GM21825 (cell line): ENCODE measurements at regions not wholly inside any gene's neighbourhood (a gene's known extent, or its start where the extent isn't known, plus 50 kb on each side); places are given as distances from the start of the nearest gene placed in this dataset.
A peak's percentile ranks its signal among the peaks of the same experiment; 100 is the strongest.

Experiments used
- ATAC-seq: cut with Tn5 transposase; IDR thresholded peaks from one replicate; pipeline ENCODE4 v1.9.1; 2021; ENCODE audit warnings: mild to moderate bottlenecking, moderate library complexity; ENCODE audit not compliant: unreplicated experiment

GRCh38 chr13:106919638-106920037 is 351.7 kb upstream of the ARGLU1 start:
- no peak for ATAC-seq

- no peak for ATAC-seq
Observed at GRCh38 chr13:106919133-106919532, 351.2 kb upstream of the ARGLU1 start.

DNA sequence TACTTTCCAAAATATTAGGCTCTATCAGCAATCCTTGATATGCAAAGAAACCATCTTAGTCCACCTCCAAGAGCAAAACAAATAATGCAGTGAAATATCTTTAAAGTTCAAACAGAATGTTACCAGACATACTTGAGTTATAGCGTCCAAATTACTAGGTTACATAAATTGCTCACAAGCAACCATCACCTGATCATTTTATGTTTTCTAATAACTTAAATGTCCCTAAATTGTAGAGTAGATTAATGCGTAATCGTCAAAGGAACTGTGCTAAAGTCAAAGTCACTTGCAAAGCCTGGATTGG is 350.6 kb upstream of the ARGLU1 start:
- no peak for ATAC-seq

GRCh38 chr13:106917673-106918556 is 350.0 kb upstream of the ARGLU1 start:
- ATAC-seq: peak; percentile 96

- no peak for ATAC-seq
Observed at GRCh38 chr13:106917024-106917571, 349.2 kb upstream of the ARGLU1 start.

DNA sequence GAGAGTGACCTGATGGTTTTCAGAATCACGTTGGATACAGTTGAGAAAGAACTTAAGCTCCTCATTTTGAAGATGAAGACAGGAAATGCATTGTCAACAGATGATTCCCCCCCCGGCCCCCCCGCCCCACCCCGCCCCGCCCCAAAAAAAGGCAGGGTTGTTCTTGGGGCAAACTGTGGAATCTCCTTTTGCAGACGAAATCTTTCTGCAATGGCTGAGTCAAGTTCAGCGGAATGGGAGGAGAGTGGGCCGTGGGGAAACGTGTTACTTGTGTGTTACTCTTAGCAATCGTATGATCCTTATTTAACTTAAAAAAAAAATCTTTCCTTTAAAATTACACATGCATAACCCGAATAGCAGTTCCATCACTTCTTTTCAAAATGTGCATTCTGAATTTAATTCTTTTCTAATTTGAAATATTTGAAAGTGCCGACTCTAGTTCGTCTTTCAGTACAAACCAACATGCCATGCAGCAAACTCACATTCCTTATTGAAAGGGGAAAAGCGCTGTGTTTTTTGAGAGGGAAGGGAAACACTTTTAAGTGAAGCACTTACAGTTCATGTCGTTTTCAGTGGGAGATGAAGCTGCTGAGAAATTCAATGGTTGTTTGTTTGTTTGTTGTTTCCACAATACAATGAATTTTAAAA is 348.5 kb upstream of the ARGLU1 start:
- ATAC-seq: no peak

- ATAC-seq: no peak
Observed at GRCh38 chr13:106915146-106915545, 347.2 kb upstream of the ARGLU1 start.

DNA sequence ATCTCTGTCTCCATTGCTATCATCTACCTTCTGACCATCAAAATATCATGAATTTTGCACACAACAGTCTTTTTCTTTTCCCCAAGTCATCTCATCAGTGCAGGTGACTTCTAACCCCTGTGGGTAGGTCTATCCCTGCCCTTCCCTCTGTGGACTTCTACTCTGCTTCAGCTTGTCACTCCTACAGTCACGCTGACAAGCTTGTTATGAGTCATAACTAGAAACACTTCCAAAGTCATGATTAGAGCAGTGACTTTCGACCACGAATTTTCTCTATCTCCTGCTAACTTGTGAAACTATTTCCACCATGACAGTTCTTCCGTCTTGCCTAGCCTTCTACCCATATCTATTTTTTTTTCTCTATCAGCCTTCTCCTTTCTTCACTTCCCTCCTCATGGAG is 343.7 kb upstream of the ARGLU1 start:
- no peak for ATAC-seq

- ATAC-seq: no peak
Observed at GRCh38 chr13:106911020-106911419, 343.1 kb upstream of the ARGLU1 start.

DNA sequence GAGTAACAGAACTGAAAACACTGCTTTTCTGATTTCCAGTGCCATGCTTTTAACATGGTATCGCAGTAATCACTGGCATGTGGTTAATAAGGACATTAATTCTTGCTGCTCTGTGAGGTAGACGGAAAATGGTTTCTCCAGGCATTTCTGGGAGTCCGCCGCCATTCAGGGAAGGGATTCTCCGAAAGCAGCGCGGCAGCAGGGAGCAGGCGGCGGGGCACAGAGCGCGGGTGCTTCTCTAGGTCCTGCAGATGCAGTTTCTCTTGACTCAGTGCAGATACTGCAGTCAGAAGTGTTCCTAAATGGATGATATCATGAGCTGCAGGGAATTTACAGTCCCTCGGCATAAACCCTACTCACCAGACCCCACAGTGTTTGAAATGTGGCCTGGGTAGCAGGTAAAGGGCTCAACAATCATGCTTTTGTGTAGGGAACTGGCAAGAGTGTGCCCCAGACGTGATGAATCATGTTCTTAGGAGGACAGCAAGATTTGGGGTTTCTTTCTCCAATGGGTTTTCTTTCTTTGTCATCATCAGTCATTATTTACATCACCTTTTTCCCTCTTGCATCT is 338.6 kb upstream of the ARGLU1 start:
- ATAC-seq: no peak

GRCh38 chr13:106905380-106906162 is 337.6 kb upstream of the ARGLU1 start:
- ATAC-seq: no peak

GRCh38 chr13:106899442-106899841 is 331.5 kb upstream of the ARGLU1 start:
- ATAC-seq: no peak

DNA sequence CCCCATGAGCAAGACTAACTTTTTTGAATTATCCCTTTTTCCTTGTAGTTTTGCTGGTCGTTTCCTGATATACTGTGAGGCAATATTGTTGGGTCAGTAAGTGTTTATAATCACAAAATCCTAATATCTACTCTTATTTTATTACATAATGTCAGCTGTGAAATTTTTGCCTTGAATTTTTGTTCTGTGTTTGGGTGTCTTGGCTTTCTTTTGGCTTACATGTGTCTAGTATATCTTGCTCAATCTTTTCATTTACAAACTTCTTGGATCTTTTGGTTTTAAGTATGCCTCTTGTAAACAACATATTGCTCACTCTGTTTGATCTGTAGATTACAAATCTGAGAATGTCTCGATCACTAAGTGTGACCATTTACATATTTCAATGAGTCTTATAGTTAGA is 330.3 kb upstream of the ARGLU1 start:
- no peak for ATAC-seq

- no peak for ATAC-seq
Observed at GRCh38 chr13:106888148-106888547, 320.2 kb upstream of the ARGLU1 start.

GRCh38 chr13:106887686-106888085 is 319.7 kb upstream of the ARGLU1 start:
- no peak for ATAC-seq

GRCh38 chr13:106883976-106884375 is 316.0 kb upstream of the ARGLU1 start:
- ATAC-seq: no peak

DNA sequence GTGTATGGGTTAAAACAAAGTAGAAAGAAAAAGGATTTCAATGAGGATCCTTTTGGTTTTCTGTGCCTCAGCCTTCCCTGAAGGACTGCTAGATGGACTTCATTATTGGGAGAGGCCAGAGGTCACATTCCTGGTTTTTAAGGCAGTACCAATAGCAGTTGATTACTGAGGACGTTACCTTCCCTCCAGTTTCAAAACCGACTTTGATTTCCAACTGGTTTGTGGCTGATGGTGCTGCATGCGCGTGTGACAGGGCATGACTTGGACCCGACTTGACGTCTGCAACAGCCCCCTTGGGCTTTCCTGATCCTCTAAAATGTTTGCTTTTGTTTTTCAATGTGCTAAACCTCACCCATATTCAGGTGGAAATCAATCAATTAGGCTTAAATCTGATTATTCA is 314.3 kb upstream of the ARGLU1 start:
- no peak for ATAC-seq

- ATAC-seq: no peak
Observed at GRCh38 chr13:106879806-106880205, 311.9 kb upstream of the ARGLU1 start.

- ATAC-seq: no peak
Observed at GRCh38 chr13:106874323-106874722, 306.4 kb upstream of the ARGLU1 start.

GRCh38 chr13:106873810-106874209 is 305.9 kb upstream of the ARGLU1 start:
- ATAC-seq: no peak

DNA sequence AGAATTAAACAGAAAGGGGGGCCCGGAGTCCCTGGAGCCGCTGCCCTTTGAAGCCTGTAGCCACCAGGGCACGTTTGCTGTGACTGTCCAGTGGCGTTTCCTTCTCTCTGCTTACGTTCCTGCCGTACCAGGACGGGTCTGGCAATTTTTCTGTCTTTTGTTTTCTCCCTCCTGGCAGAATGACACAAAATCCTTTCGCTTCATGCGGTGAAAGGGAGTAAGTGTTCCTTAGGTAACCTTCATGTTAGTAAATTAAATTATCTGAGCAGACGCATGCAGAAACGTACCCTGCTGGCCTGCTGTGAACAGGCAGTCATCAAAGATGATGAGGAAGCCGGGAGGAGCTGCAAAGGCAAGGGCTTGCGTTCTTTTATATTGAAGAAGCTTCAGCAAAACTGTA is 299.3 kb upstream of the ARGLU1 start:
- ATAC-seq: no peak
